HCT116 (cell line): ENCODE measurements at regions not wholly inside any gene's neighbourhood (a gene's known extent, or its start where the extent isn't known, plus 50 kb on each side); places are given as distances from the start of the nearest gene placed in this dataset.

Experiments
- ATAC-seq: fragments of 200-7000 bp; cut with Tn5 transposase; 2 replicates; pipeline ENCODE4 v1.9.1; 2020; ENCODE audit warnings: mild to moderate bottlenecking, moderate library complexity
- BruUV-seq: library from RNA; stranded (reverse); fragments of 400-500 nt; replicated peaks from 2 replicates; lab custom pipeline; 2021; lab: Mats Ljungman, UMichigan
- CTCF ChIA-PET: fragments of 300-600 bp; sonication (Branson Sonifier 250); formaldehyde crosslinking; loops from one replicate; lab custom pipeline; 2021; ENCODE audit warnings: antibody characterized with exemption; lab: Charles Lee
- POLR2A ChIA-PET: fragments of 300-600, 350-600 bp; sonication (Branson Sonifier 250); formaldehyde crosslinking; loops from one replicate; lab custom pipeline; 2021; ENCODE audit warnings: antibody characterized with exemption; lab: Charles Lee
- RAD21 ChIA-PET, 2 experiments: fragments of 300-600 bp; sonication (Branson Sonifier 250); formaldehyde crosslinking; loops; one replicate each; lab custom pipeline; 2023; ENCODE audit warnings: low total read pairs in 2 of 2; ENCODE audit not compliant: uncharacterized antibody in 2 of 2, unreplicated experiment in 2 of 2, low non-redundant PET in 1 of 2; lab: Charles Lee
- DNase-seq: peaks from one replicate; pipeline ENCODE4 v3.0.0-alpha.2; 2010; ENCODE audit warnings: low read depth, low spot score
- H2AFZ ChIP-seq: fragments of 200-600 bp; shearing (Covaris generic), sonication (generic); 2 replicates; pipeline ENCODE4 v1.6.1; 2017; ENCODE audit warnings: low read depth, mixed run types, mixed read lengths, antibody characterized with exemption, low read length; ENCODE audit not compliant: poor library complexity, severe bottlenecking
- H3K27ac ChIP-seq: 2 replicates; pipeline ENCODE4 v1.5.1; 2012; ENCODE audit warnings: low read depth, low read length
- H3K27me3 ChIP-seq: fragments of 200-600 bp; sonication (generic); 2 replicates; pipeline ENCODE4 v1.6.1; 2016; ENCODE audit warnings: mixed run types, low read length, mixed read lengths; ENCODE audit not compliant: insufficient read depth
- H3K36me3 ChIP-seq, 2 experiments: fragments of 200-500 bp in 1 of 2; fragments of 200-600 bp in 1 of 2; sonication (Bioruptor generic) in 1 of 2; sonication (generic) in 1 of 2; 2 replicates each; pipeline versions ENCODE4 v1.5.1 to v1.6.1; 2014 to 2016; ENCODE audit warnings: low read length in 2 of 2, inconsistent platforms in 1 of 2, mixed read lengths in 1 of 2, mixed run types in 1 of 2; ENCODE audit not compliant: insufficient read depth in 2 of 2, control insufficient read depth in 1 of 2
- H3K4me1 ChIP-seq, 2 experiments: fragments of 200-600 bp in 1 of 2; sonication (generic) in 1 of 2; 2 replicates each; pipeline versions ENCODE4 v1.5.1 to v1.6.1; 2012 to 2017; ENCODE audit warnings: low read length in 2 of 2, inconsistent platforms in 1 of 2, mild to moderate bottlenecking in 1 of 2, mixed read lengths in 1 of 2, mixed run types in 1 of 2, moderate library complexity in 1 of 2; ENCODE audit not compliant: insufficient read depth in 2 of 2, control insufficient read depth in 1 of 2
- H3K4me2 ChIP-seq: fragments of 200-600 bp; sonication (generic); 2 replicates; pipeline ENCODE4 v1.6.1; 2017; ENCODE audit warnings: mixed run types, low read length, mixed read lengths
- H3K4me3 ChIP-seq, 2 experiments: fragments of 200-600 bp in 1 of 2; sonication (generic) in 1 of 2; replicated peaks in 1 of 2; 2 replicates each; pipeline ENCODE4 v1.5.1; 2011 to 2016; ENCODE audit warnings: low read length in 2 of 2, control low read depth in 1 of 2, low read depth in 1 of 2, mild to moderate bottlenecking in 1 of 2, mixed read lengths in 1 of 2, mixed run types in 1 of 2
- H3K79me2 ChIP-seq: fragments of 200-600 bp; sonication (generic); 2 replicates; pipeline ENCODE4 v1.6.1; 2017; ENCODE audit warnings: mild to moderate bottlenecking, mixed run types, low read length, moderate library complexity, mixed read lengths; ENCODE audit not compliant: insufficient read depth
- H3K9ac ChIP-seq: fragments of 200-600 bp; sonication (generic); 2 replicates; pipeline ENCODE4 v1.6.1; 2016; ENCODE audit warnings: low read length, mixed read lengths
- H3K9me2 ChIP-seq: fragments of 200-600 bp; sonication (generic), shearing (Covaris generic); 2 replicates; pipeline ENCODE4 v1.6.1; 2017; ENCODE audit warnings: mixed run types, mild to moderate bottlenecking, moderate library complexity; ENCODE audit not compliant: insufficient read depth
- H3K9me3 ChIP-seq, 2 experiments: fragments of 200-500 bp in 1 of 2; fragments of 200-600 bp in 1 of 2; sonication (Bioruptor generic) in 1 of 2; sonication (generic) in 1 of 2; 2 replicates each; pipeline ENCODE4 v1.6.1; 2014 to 2017; ENCODE audit warnings: low read length in 2 of 2, mixed read lengths in 2 of 2, inconsistent platforms in 1 of 2, low read depth in 1 of 2, mild to moderate bottlenecking in 1 of 2, mixed run types in 1 of 2, moderate library complexity in 1 of 2; ENCODE audit not compliant: control insufficient read depth in 1 of 2, insufficient read depth in 1 of 2
- H4K20me1 ChIP-seq: fragments of 200-600 bp; sonication (generic), shearing (Covaris generic); 2 replicates; pipeline ENCODE4 v1.6.1; 2017; ENCODE audit warnings: mixed run types, mild to moderate bottlenecking, moderate library complexity; ENCODE audit not compliant: insufficient read depth
- ATF3 ChIP-seq: IDR thresholded peaks from 2 replicates; pipeline ENCODE4 v1.6.1; 2012
- CTCF ChIP-seq, 3 experiments: fragments of 200-600 bp in 1 of 3; sonication (generic) in 1 of 3; IDR thresholded peaks in 2 of 3; conservative IDR thresholded peaks in 1 of 3; 2 replicates each; pipeline ENCODE4 v1.5.1; 2012 to 2017; ENCODE audit warnings: low read depth in 2 of 3, low read length in 2 of 3, antibody characterized with exemption in 1 of 3, borderline replicate concordance in 1 of 3, control low read depth in 1 of 3, mild to moderate bottlenecking in 1 of 3, mixed read lengths in 1 of 3, mixed run types in 1 of 3, moderate library complexity in 1 of 3; ENCODE audit not compliant: insufficient read depth in 1 of 3
- EGR1 ChIP-seq: IDR thresholded peaks from 2 replicates; pipeline ENCODE4 v1.6.1; 2012; ENCODE audit warnings: low read depth
- EZH2 ChIP-seq: fragments of 200-600 bp; sonication (generic); IDR thresholded peaks from 2 replicates; pipeline ENCODE4 v1.6.1; 2017; ENCODE audit warnings: antibody characterized with exemption, mixed run types
- POLR2AphosphoS5 ChIP-seq: IDR thresholded peaks from 2 replicates; pipeline ENCODE4 v1.6.1; 2011; ENCODE audit warnings: mild to moderate bottlenecking, low read depth, low read length, moderate library complexity
- REST ChIP-seq: IDR thresholded peaks from 2 replicates; pipeline ENCODE4 v1.6.1; 2012; ENCODE audit warnings: low read depth
- SIN3A ChIP-seq: IDR thresholded peaks from 2 replicates; pipeline ENCODE4 v1.6.1; 2012; ENCODE audit warnings: low read depth
- SP1 ChIP-seq: IDR thresholded peaks from 2 replicates; pipeline ENCODE4 v1.6.1; 2012; ENCODE audit warnings: low read depth
- TCF7L2 ChIP-seq: IDR thresholded peaks from 2 replicates; pipeline ENCODE4 v1.7.0; 2011; ENCODE audit warnings: borderline replicate concordance, inconsistent platforms; ENCODE audit not compliant: insufficient read depth, insufficient read length; ENCODE audit errors: extremely low read depth
- YY1 ChIP-seq: IDR thresholded peaks from 2 replicates; pipeline ENCODE4 v1.6.1; 2011; ENCODE audit warnings: low read length, low read depth, moderate library complexity, mild to moderate bottlenecking; ENCODE audit not compliant: insufficient replicate concordance; ENCODE audit errors: extremely low read depth
- ZFX ChIP-seq: fragments of 450-650 bp; IDR thresholded peaks from 2 replicates; pipeline ENCODE4 v1.6.1; 2017
- intact Hi-C: fragments of 100-400 bp; cut with micrococcal nuclease; formaldehyde crosslinking; loops from 2 replicates; pipeline ENCODE4 v1.10.0; 2022

GRCh38 chr2:18910843-18911242, 321.5 kb upstream of the NT5C1B start:
- Histone ChIP-seq H3K9me2 (no peaks in the 10 kb centered on the region), H3K4me3 (no peak overlapping the region), H3K36me3 (no peaks in the 10 kb centered on the region), H4K20me1 (no peaks in the 10 kb centered on the region), H3K79me2 (no peaks in the 10 kb centered on the region), H2AFZ (no peak overlapping the region), H3K27ac (no peak overlapping the region), H3K4me1 (peaks cover 0 to 4% of the 10 kb centered on the region in 2 experiments; a peak in 2 of 4 replicates), H3K9me3 (no peaks in the 10 kb centered on the region), H3K9ac (no peak overlapping the region), H3K4me2 (no peak overlapping the region), H3K27me3 (no peaks in the 10 kb centered on the region)
- DNase-seq (peak; percentile 2), ATAC-seq (peak; percentile 62; the same call in 1 of the 2 replicates)
- intact Hi-C loops = no loop called here
- RAD21 ChIA-PET = no interaction called here
- no peak for TF ChIP-seq ZFX
- no peak for TF ChIP-seq CTCF (IDR thresholded peaks at IDR 0.05 in 2 of 3, conservative IDR thresholded peaks at IDR 0.05 in 1 of 3; ENCODE audit: borderline replicate concordance in 1 of 3, insufficient read depth in 1 of 3, low read depth in 2 of 3, low read length in 2 of 3)
- TF ChIP-seq POLR2AphosphoS5 = no peak
- no peak for TF ChIP-seq EZH2
- no peak for TF ChIP-seq YY1
- TF ChIP-seq SP1 = no peak
- TF ChIP-seq REST = no peak
- TF ChIP-seq EGR1 = no peak
- TF ChIP-seq ATF3 = no peak
- TF ChIP-seq TCF7L2 = no peak
- no peak for TF ChIP-seq SIN3A
- POLR2A ChIA-PET = no interaction called here
- CTCF ChIA-PET = no interaction called here
- BruUV-seq = no TSS peak
